Liver (tissue), 3 donors: ENCODE measurements at regions not wholly inside any gene's neighbourhood (a gene's known extent, or its start where the extent isn't known, plus 50 kb on each side); places are given as distances from the start of the nearest gene placed in this dataset.

ENCODE experiments used
- EGR1 ChIP-seq, 2 donors: IDR thresholded peaks; 2 replicates each; pipeline ENCODE4 v1.6.1; 2016 to 2018; ENCODE audit warnings: antibody characterized with exemption in 2 of 2, low read depth in 2 of 2
- GABPA ChIP-seq, 2 donors: IDR thresholded peaks in 1 of 2; conservative IDR thresholded peaks in 1 of 2; 2 replicates each; pipeline ENCODE4 v1.6.1; 2016; ENCODE audit warnings: antibody characterized with exemption in 2 of 2, mild to moderate bottlenecking in 1 of 2, moderate library complexity in 1 of 2
- HNF4G ChIP-seq: IDR thresholded peaks from 2 replicates; pipeline ENCODE4 v1.6.1; 2016; ENCODE audit warnings: antibody characterized with exemption
- RAD21 ChIP-seq, 2 donors: IDR thresholded peaks; 2 replicates each; pipeline ENCODE4 v1.6.1; 2016; ENCODE audit warnings: antibody characterized with exemption in 2 of 2, mild to moderate bottlenecking in 2 of 2
- SP1 ChIP-seq: IDR thresholded peaks from 2 replicates; pipeline ENCODE4 v1.6.1; 2018; ENCODE audit warnings: antibody characterized with exemption, mild to moderate bottlenecking
- TAF1 ChIP-seq: conservative IDR thresholded peaks from 2 replicates; pipeline ENCODE4 v1.6.1; 2016; ENCODE audit warnings: antibody characterized with exemption, mild to moderate bottlenecking
- YY1 ChIP-seq: IDR thresholded peaks from 2 replicates; pipeline ENCODE4 v1.6.1; 2016; ENCODE audit warnings: antibody characterized with exemption, mild to moderate bottlenecking
- TF ChIP-seq, protein P1 (sequence below): fragments of 150-350 bp; IDR thresholded peaks from 2 replicates; pipeline ENCODE4 v1.5.1; 2017; ENCODE audit warnings: improper control_type of control experiment, low read depth, low read length; ENCODE audit not compliant: missing input control
- TF ChIP-seq, protein P2 (sequence below): IDR thresholded peaks from 2 replicates; pipeline ENCODE4 v1.6.1; 2016; ENCODE audit warnings: antibody characterized with exemption
- TF ChIP-seq, protein P3 (sequence below): IDR thresholded peaks from 2 replicates; pipeline ENCODE4 v1.6.1; 2016; ENCODE audit warnings: antibody characterized with exemption, mild to moderate bottlenecking
- donor health status: healthy.
- donor health status: healthy.

DNA sequence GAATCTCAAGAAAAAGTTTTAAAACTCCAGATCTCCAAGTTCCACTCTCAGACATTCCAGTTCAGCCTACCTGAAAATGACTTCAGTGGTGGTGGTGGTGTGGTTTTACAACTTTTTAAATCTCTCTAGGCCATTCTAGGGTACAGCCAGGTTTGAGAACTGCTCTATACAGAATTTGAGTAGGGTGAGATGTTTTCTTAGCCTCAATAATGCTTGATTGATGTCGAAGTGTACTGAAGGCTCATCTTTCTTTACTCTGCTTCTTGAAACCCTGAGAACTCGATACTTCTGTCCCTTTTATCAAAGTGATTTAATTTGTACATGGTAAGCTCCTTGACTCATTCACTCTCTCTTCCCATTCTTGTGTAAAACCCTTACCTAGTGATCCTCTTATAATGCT, 143.8 kb downstream of the FAM124B start:
- TF ChIP-seq, protein P1, sequence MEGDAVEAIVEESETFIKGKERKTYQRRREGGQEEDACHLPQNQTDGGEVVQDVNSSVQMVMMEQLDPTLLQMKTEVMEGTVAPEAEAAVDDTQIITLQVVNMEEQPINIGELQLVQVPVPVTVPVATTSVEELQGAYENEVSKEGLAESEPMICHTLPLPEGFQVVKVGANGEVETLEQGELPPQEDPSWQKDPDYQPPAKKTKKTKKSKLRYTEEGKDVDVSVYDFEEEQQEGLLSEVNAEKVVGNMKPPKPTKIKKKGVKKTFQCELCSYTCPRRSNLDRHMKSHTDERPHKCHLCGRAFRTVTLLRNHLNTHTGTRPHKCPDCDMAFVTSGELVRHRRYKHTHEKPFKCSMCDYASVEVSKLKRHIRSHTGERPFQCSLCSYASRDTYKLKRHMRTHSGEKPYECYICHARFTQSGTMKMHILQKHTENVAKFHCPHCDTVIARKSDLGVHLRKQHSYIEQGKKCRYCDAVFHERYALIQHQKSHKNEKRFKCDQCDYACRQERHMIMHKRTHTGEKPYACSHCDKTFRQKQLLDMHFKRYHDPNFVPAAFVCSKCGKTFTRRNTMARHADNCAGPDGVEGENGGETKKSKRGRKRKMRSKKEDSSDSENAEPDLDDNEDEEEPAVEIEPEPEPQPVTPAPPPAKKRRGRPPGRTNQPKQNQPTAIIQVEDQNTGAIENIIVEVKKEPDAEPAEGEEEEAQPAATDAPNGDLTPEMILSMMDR = no peak
- TF ChIP-seq TAF1 (no peak), SP1 (no peak), HNF4G (no peak), EGR1 (IDR thresholded peaks at IDR 0.05; ENCODE audit: low read depth in 2 of 2) (no peak), GABPA (IDR thresholded peaks at IDR 0.05 in 1 of 2, conservative IDR thresholded peaks at IDR 0.05 in 1 of 2) (no peak), YY1 (no peak), RAD21 (IDR thresholded peaks at IDR 0.05) (no peak)
- TF ChIP-seq, protein P2, sequence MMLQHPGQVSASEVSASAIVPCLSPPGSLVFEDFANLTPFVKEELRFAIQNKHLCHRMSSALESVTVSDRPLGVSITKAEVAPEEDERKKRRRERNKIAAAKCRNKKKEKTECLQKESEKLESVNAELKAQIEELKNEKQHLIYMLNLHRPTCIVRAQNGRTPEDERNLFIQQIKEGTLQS = no peak
- TF ChIP-seq, protein P3, sequence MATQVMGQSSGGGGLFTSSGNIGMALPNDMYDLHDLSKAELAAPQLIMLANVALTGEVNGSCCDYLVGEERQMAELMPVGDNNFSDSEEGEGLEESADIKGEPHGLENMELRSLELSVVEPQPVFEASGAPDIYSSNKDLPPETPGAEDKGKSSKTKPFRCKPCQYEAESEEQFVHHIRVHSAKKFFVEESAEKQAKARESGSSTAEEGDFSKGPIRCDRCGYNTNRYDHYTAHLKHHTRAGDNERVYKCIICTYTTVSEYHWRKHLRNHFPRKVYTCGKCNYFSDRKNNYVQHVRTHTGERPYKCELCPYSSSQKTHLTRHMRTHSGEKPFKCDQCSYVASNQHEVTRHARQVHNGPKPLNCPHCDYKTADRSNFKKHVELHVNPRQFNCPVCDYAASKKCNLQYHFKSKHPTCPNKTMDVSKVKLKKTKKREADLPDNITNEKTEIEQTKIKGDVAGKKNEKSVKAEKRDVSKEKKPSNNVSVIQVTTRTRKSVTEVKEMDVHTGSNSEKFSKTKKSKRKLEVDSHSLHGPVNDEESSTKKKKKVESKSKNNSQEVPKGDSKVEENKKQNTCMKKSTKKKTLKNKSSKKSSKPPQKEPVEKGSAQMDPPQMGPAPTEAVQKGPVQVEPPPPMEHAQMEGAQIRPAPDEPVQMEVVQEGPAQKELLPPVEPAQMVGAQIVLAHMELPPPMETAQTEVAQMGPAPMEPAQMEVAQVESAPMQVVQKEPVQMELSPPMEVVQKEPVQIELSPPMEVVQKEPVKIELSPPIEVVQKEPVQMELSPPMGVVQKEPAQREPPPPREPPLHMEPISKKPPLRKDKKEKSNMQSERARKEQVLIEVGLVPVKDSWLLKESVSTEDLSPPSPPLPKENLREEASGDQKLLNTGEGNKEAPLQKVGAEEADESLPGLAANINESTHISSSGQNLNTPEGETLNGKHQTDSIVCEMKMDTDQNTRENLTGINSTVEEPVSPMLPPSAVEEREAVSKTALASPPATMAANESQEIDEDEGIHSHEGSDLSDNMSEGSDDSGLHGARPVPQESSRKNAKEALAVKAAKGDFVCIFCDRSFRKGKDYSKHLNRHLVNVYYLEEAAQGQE = no peak
